GM10266 (cell line): ENCODE measurements at regions not wholly inside any gene's neighbourhood (a gene's known extent, or its start where the extent isn't known, plus 50 kb on each side); places are given as distances from the start of the nearest gene placed in this dataset.

ENCODE experiments used
- DNase-seq: peaks from one replicate; pipeline ENCODE4 v3.0.0; 2012; ENCODE audit errors: extremely low spot score
- TF ChIP-seq, protein P1 (sequence below): IDR thresholded peaks from 2 replicates; pipeline ENCODE4 v1.5.1; 2012; ENCODE audit warnings: mild to moderate bottlenecking, low read depth; ENCODE audit not compliant: control insufficient read depth, insufficient read depth; ENCODE audit errors: missing control alignments

DNA sequence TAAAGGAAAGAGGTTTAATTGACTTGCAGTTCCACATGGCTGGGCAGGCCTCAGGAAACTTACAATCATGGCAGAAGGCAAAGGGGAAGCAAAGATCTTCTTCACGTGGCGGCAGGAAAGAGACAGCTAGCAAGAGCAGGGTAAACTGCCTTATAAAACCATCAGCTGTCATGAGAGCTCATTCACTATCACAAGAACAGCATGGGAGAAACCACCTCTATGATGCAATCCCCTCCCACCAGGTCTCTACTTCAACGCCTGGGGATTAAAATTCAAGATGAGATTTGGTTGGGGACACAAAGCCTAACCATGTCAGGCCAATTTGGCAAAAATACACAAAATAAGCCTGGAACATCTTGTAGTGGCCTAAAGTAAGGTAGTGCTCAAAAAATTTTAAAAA, 152.6 kb downstream of the COL6A3 start:
- DNase-seq, result no peak
- TF ChIP-seq, protein P1, sequence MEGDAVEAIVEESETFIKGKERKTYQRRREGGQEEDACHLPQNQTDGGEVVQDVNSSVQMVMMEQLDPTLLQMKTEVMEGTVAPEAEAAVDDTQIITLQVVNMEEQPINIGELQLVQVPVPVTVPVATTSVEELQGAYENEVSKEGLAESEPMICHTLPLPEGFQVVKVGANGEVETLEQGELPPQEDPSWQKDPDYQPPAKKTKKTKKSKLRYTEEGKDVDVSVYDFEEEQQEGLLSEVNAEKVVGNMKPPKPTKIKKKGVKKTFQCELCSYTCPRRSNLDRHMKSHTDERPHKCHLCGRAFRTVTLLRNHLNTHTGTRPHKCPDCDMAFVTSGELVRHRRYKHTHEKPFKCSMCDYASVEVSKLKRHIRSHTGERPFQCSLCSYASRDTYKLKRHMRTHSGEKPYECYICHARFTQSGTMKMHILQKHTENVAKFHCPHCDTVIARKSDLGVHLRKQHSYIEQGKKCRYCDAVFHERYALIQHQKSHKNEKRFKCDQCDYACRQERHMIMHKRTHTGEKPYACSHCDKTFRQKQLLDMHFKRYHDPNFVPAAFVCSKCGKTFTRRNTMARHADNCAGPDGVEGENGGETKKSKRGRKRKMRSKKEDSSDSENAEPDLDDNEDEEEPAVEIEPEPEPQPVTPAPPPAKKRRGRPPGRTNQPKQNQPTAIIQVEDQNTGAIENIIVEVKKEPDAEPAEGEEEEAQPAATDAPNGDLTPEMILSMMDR, result no peak

DNA sequence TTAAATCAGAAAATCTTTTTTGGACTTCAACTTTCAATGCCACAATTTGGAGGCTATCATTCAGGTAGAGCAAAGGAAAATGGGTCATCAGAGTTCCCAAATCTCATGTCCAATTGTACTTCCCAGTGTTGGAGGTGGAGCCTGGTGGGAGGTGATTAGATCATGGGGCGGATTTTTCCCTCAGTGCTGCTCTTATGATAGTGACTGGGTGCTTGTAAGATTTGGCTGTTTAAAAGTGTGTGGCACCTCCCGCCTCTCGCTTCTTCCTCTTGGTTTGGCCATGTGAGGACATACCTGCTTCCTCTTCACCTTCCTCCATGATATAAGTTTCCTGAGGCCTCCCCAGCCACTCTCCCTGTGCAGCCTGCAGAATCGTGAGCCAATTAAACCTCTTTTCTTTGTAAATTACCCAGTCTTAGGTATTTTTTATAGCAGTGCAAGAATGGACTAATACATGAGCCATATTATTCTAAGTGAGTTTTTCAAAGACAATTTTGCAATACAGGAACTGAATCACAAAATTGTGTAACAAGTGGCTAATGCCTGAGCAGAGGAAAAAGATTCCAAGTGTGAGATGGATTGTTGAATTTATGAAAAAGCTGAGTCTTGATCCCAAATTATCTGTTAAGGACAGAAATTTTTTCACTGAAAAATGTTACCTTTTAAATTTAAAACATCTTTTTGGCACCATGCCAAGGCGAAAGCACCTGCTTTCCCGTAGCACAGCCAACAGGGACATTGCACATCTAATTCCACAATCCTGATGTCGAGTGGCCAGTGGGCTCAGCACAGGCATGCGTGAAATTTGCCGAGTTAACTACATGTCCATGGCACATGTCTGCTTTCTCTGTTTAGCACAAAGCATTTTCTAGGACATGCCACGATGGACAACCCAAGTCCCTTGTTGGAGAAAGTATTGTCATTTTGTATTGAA, 150.9 kb downstream of the COL6A3 start:
- TF ChIP-seq, protein P1, result no peak
- no peak for DNase-seq

DNA sequence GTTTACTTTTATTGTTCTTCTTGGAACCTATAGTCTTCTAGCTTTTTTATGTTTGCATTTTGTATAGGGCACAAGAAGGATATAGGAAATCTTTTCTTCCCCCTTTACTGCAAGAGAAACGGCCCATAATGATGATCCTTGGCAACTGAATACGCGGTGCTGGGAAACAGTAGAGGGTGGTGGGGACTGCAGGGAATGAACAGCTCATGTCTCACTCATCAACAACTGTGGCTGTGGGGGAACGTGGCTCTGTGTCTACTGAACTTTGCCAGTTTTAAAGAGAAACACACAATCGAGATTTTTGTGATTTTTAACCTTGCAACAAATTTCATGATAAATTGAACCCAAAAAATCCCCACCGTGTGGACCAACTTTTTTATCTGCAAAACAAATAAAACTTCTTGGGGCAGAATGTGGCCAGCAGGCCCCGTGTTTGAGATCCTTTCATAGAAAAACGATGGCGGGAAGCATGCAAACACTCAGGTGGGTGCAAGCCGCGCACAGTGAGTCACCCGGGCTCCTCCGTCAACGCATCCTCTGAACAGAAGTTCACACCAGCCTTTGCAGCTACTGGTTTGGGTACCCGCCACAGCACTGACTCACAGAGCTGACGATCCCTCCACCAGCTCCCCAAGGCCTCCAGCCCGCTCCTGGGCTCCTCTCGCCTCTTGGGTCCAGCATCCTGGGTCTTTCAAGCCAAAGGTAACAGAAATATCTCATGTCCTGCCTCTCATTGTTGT, 149.3 kb downstream of the COL6A3 start:
- TF ChIP-seq, protein P1, result no peak
- DNase-seq, result no peak

DNA sequence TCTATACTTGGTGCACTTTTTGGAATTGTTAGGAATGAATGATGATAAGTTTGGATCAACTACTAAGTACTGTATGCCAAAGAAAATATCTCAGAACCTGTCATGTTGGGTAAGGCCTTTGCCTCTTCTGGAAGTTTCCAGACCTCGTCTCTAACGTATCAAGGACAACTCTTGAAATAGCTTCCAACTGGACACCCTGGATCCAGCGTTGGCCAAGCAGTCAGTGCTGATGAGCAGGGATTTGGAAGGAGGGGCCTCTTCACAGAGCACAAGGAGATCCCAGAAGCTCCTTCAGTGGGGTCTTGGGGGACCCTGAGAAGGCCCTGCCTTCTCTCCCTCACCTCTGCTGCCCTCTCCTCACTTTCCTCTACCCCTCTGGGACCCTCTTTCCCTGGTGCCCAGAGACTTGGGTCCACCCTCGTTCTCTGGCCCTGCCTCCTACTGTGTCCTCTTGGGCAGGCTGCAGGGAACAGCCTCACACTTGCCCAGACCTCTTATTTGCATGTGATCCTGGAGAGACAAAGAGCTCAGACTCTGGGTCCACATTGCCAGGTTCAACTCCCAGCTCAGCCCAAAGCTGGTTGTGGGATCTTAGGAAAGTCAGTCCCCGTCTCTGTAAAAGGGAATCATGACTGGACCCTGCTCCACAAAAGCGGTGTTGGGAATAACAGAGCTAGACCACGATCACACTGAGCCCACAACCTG, 145.8 kb downstream of the COL6A3 start:
- no peak for DNase-seq
- TF ChIP-seq, protein P1, result no peak

DNA sequence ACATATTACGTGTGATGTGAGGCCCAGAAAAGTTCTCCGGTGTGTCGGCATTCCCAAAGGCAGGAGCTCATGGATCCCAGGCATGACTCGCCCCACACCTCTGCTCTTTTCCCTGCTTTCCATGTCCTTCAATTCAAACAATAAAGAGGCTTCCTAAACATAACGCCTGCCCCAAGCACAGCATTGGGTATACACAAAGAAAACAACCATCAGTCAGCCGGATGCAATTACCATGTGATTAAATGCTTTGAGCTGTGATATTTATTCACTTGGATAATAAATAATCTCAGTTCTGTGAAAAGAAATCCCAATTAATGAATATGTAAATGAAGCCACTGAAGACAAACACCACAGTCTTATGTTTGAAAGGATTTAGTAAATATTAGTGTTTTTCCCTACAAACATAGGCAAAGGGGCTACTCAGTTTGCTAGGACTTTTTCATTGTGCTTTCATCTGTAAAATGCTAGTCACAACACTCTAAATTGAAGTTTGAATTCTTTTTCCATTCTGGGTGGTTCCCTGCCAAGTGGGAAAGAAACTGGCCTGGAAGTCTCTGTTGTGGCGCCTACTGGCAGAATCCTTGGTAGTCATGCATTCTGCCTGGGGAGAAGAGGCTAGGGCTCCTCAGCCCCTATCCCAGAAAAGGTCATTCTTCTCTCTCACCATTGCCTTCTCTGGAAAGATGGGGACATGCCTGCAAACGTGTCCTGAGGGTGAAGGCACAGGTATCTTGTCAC, 144.7 kb downstream of the COL6A3 start:
- TF ChIP-seq, protein P1, result no peak
- DNase-seq, result no peak

DNA sequence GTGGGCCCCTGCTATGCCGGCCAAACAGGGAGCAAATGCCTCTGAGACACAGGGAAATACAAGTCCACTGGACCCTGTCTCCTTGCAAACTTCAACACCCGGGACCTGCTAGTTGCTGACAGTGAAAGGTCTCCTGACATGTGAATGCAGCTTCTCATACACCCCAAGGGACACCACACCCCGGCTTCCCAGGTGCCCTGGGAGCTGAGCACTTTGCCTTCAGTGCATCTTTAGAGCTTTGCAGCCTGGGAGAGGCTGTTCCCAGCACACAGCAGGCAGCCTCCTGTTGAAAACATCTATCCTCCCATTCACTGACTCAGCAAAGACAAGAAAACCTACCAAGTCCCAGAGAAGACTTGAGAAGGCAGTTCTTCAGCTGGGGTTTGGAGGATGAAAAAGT, 143.4 kb downstream of the COL6A3 start:
- TF ChIP-seq, protein P1, result no peak
- DNase-seq, result no peak
